Activated naive CD4-positive, alpha-beta T cell (primary cell): ENCODE measurements at regions not wholly inside any gene's neighbourhood (a gene's known extent, or its start where the extent isn't known, plus 50 kb on each side); places are given as distances from the start of the nearest gene placed in this dataset.
A peak's percentile ranks its signal among the peaks of the same experiment; 100 is the strongest.

Experiments used
- DNase-seq, 4 experiments: peaks; one replicate each; lab custom pipeline; 2025; lab: John Stamatoyannopoulos, UW

- no peak for DNase-seq
These were observed 403.0 kb upstream of the ID2 start for GRCh38 chr2:8278709-8279354.

- DNase-seq = no peak
These were observed 402.4 kb upstream of the ID2 start for GRCh38 chr2:8279506-8279905.

GRCh38 chr2:8281234-8281633 is 400.6 kb upstream of the ID2 start:
- no peak for DNase-seq

GRCh38 chr2:8281950-8282857 is 399.7 kb upstream of the ID2 start:
- no peak for DNase-seq

- no peak for DNase-seq
These were observed 399.0 kb upstream of the ID2 start for GRCh38 chr2:8282858-8283252.

- DNase-seq = no peak
These were observed 396.8 kb upstream of the ID2 start for GRCh38 chr2:8285081-8285480.

- no peak for DNase-seq
These were observed 396.0 kb upstream of the ID2 start for GRCh38 chr2:8285898-8286297.

GRCh38 chr2:8288206-8288605 is 393.6 kb upstream of the ID2 start:
- DNase-seq = no peak

GRCh38 chr2:8289111-8289510 is 392.7 kb upstream of the ID2 start:
- DNase-seq = no peak

- DNase-seq = no peak
These were observed 391.0 kb upstream of the ID2 start for GRCh38 chr2:8290771-8291352.

GRCh38 chr2:8296306-8296705 is 385.6 kb upstream of the ID2 start:
- DNase-seq = no peak

- DNase-seq = no peak
These were observed 384.3 kb upstream of the ID2 start for GRCh38 chr2:8297376-8298231.

- no peak for DNase-seq
These were observed 383.1 kb upstream of the ID2 start for GRCh38 chr2:8298783-8299182.

- DNase-seq = no peak
These were observed 381.6 kb upstream of the ID2 start for GRCh38 chr2:8300216-8300615.

GRCh38 chr2:8300905-8301304 is 381.0 kb upstream of the ID2 start:
- no peak for DNase-seq

GRCh38 chr2:8303322-8303832 is 378.5 kb upstream of the ID2 start:
- DNase-seq = peak in 1 of 4 experiments; percentile 46

GRCh38 chr2:8304821-8305766 is 376.8 kb upstream of the ID2 start:
- no peak for DNase-seq

- no peak for DNase-seq
These were observed 375.1 kb upstream of the ID2 start for GRCh38 chr2:8306530-8307351.

GRCh38 chr2:8307606-8308180 is 374.2 kb upstream of the ID2 start:
- DNase-seq = no peak

- DNase-seq = no peak
These were observed 372.7 kb upstream of the ID2 start for GRCh38 chr2:8309131-8309530.
